NT2/D1 (cell line): ENCODE measurements at regions not wholly inside any gene's neighbourhood (a gene's known extent, or its start where the extent isn't known, plus 50 kb on each side); places are given as distances from the start of the nearest gene placed in this dataset.
"Not testable (repeated sequence)": the region's sequence is repeated elsewhere in the genome, so short reads cannot be mapped to it uniquely, and the experiment has no call there.

Experiments
- DNase-seq: peaks from one replicate; pipeline ENCODE4 v3.0.0-alpha.2; 2011; ENCODE audit warnings: low read depth, low spot score
- H3K27me3 ChIP-seq: 2 replicates; pipeline ENCODE4 v1.6.0; 2011; ENCODE audit warnings: mild to moderate bottlenecking; ENCODE audit not compliant: insufficient read length, insufficient read depth
- H3K36me3 ChIP-seq: 2 replicates; pipeline ENCODE4 v1.6.1; 2011; ENCODE audit warnings: mild to moderate bottlenecking, low read length, mixed read lengths; ENCODE audit not compliant: insufficient read depth, insufficient read length
- H3K4me1 ChIP-seq: 2 replicates; pipeline ENCODE4 v1.5.1; 2011; ENCODE audit not compliant: insufficient read depth, insufficient read length
- H3K4me3 ChIP-seq: 2 replicates; pipeline ENCODE4 v1.5.1; 2011; ENCODE audit warnings: low read depth; ENCODE audit not compliant: insufficient read length
- H3K9ac ChIP-seq: 2 replicates; pipeline ENCODE4 v1.6.0; 2011; ENCODE audit warnings: low read depth; ENCODE audit not compliant: insufficient read length
- H3K9me3 ChIP-seq: 2 replicates; pipeline ENCODE4 v1.5.1; 2011; ENCODE audit warnings: mild to moderate bottlenecking, low read length; ENCODE audit not compliant: insufficient read depth
- SUZ12 ChIP-seq: IDR thresholded peaks from 2 replicates; pipeline ENCODE4 v1.6.1; 2011; ENCODE audit not compliant: insufficient read length, insufficient read depth; ENCODE audit errors: extremely low read depth
- YY1 ChIP-seq: IDR thresholded peaks from 2 replicates; pipeline ENCODE4 v1.6.1; 2011; ENCODE audit not compliant: insufficient read length, insufficient read depth
- ZNF274 ChIP-seq: IDR thresholded peaks from 2 replicates; pipeline ENCODE4 v1.6.1; 2011; ENCODE audit warnings: mild to moderate bottlenecking, low read depth, low read length

DNA sequence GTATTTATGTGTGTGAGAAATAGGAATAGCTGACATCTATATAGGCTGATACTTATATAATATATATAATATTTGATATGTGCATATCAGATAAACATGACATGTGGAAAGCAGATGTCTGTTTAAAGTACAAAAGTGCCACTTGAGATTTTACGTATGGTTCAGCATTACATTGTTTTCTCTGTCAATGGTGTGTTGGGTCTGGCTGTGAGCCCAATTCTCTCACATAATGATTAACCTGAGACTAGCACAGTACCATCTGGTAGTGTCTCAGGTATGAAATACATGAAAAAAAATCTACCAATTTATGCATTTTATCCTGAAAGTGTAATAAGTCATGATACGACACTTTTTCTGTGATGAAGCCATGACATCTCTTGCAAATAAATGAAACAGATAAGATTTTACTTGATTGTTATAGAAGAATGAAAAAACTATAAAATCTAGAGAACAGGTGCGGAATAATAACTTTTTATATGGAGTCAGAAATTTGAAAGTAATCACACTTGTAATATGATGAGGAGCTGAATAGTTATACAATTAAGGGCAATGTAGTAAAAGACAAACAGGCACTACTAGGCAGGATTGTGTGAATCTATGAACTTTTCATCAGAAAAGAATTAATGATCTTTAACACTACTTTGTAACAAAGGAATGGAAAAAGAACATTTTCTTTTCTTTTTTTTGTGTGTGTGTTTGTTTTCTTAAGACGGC is 1405.0 kb downstream of the OLFM4 start:
- no peaks in the 10 kb centered on the region for H3K27me3 ChIP-seq

DNA sequence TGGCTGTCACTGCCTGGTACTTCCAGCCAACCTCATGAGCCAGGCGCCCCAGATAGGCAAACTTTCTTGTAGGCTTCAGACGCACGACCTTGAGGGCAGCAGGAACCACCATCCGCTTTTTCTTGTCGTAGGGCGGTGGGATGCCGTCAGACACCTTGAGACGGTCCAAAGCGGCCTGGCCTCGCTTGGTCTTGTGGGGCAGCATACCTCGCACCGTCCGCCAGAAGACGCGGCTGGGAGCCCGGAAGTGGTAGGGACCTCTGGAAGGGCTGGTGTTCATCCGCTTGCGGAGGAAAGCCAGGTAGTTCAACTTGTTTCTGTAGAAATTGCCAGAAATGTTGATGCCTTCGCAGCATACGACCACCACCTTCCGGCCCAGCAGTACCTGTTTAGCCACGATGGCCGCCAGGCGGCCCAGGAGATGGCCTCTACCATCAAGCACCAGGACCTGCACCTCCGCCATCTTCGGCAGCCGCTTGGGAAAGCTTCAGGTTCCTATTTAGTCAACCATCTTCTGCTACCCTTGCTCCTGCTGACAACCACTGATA is 1412.3 kb downstream of the OLFM4 start:
- H3K36me3 ChIP-seq, H3K9ac ChIP-seq, H3K27me3 ChIP-seq, H3K4me1 ChIP-seq, H3K9me3 ChIP-seq, H3K4me3 ChIP-seq, DNase-seq: not testable (repeated sequence)

More for the DNA sequence above, 1405.0 kb downstream of the OLFM4 start:
- no peaks in the 10 kb centered on the region for H3K9me3 ChIP-seq
- no peaks in the 10 kb centered on the region for H3K36me3 ChIP-seq
- H3K4me1 ChIP-seq: no peaks in the 10 kb centered on the region
- DNase-seq: no peak
- no peak overlapping the region for H3K9ac ChIP-seq
- no peak for TF ChIP-seq SUZ12
- no peak for TF ChIP-seq YY1
- no peak for TF ChIP-seq ZNF274
- no peak overlapping the region for H3K4me3 ChIP-seq

- DNase-seq: no peak
- Histone ChIP-seq H3K9ac (no peak overlapping the region), H3K27me3 (no peaks in the 10 kb centered on the region), H3K4me3 (no peak overlapping the region), H3K4me1 (no peaks in the 10 kb centered on the region), H3K9me3 (no peaks in the 10 kb centered on the region), H3K36me3 (no peaks in the 10 kb centered on the region)
- TF ChIP-seq ZNF274 (no peak), SUZ12 (no peak), YY1 (no peak)
Observed at GRCh38 chr13:54445453-54445852, 1416.8 kb downstream of the OLFM4 start.

DNA sequence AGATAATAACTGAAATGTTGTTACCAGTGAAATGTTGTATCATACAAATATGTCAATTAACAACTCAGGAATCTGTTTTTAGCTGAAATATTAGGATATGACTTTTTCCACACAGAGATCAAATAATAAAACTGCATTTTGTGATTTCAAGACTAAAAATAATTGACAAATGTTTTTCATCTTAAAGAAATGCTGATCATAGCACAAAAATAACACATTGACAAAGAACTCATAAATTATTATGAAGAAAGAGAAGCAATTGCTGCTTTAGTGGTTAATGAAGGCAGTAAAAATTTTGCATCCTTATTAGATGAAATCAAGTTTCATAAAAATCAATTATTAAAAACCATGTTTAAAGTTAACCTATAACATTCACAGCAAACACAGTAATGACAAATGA is 1417.3 kb downstream of the OLFM4 start:
- Histone ChIP-seq H3K4me3 (no peak overlapping the region), H3K36me3 (no peaks in the 10 kb centered on the region), H3K4me1 (no peaks in the 10 kb centered on the region), H3K9ac (no peak overlapping the region), H3K27me3 (no peaks in the 10 kb centered on the region), H3K9me3 (no peaks in the 10 kb centered on the region)
- no peak for DNase-seq
- no peak for TF ChIP-seq ZNF274

- Histone ChIP-seq H3K4me1 (no peaks in the 10 kb centered on the region), H3K27me3 (no peaks in the 10 kb centered on the region), H3K9me3 (no peaks in the 10 kb centered on the region), H3K4me3 (no peak overlapping the region), H3K36me3 (no peaks in the 10 kb centered on the region), H3K9ac (no peak overlapping the region)
- no peak for TF ChIP-seq SUZ12
- no peak for TF ChIP-seq ZNF274
- no peak for TF ChIP-seq YY1
- DNase-seq: no peak
Observed at GRCh38 chr13:54449922-54450321, 1421.3 kb downstream of the OLFM4 start.

DNA sequence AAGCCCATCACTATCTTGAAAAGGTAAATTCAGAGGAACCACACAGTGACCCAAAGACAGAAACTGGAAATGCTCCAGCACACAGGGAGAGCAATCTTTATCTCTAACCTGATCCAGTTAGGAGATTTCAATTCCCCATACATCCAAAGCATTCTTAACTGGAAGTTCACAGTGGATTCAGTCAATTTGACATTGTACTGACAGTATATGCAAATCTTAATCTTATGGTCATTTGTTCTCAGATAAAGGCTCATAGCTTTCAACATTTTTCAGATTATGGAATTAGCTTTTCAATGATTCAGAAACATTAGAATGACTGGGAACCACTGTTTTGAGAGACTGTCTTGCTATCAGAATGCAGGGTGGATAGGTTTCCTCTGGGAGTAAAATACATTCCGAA is 1455.6 kb downstream of the OLFM4 start:
- Histone ChIP-seq H3K9me3 (no peaks in the 10 kb centered on the region), H3K4me1 (no peaks in the 10 kb centered on the region), H3K9ac (no peak overlapping the region), H3K27me3 (no peaks in the 10 kb centered on the region), H3K36me3 (no peaks in the 10 kb centered on the region), H3K4me3 (no peak overlapping the region)
- no peak for DNase-seq
- TF ChIP-seq ZNF274: no peak

DNA sequence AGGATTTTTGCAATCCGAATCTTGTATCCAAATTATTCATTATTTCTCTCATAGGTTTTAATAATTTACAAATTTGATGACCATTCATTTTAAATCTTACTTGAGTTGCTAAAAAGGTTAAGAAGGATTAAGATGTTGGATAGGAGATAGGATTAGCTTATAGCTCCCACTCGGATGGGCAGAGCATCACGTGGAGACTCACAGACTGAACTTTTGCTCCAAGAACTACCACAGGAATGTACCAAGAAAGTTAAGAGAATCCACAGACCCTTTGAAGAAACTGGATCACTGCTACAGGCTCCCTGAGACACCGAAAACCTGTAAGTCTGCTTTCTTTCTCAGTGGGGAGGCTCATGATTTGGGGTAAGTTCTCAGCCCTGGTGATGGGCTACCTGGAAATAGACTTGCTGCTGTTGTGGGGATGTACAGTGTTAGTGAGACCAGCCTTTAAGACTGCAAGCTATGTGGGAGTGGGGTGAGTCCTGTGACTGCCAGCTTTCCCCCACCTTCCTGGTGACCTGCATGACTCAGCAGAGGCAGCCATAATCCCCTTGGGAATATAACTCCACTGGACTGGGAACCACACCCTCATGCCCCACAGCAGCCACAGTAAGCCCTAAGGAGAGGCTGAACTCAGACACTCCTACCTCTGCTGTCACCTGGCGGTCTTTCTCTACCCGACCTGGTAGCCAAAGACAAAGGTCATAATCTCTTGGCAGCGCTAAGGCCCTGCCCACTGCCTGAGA is 1458.0 kb downstream of the OLFM4 start:
- Histone ChIP-seq H3K4me1 (no peaks in the 10 kb centered on the region), H3K4me3 (no peak overlapping the region), H3K36me3 (no peaks in the 10 kb centered on the region), H3K9me3 (no peaks in the 10 kb centered on the region), H3K27me3 (no peaks in the 10 kb centered on the region), H3K9ac (no peak overlapping the region)
- DNase-seq: no peak
- TF ChIP-seq YY1: no peak
